IPS-15b (cell line): ENCODE measurements at regions not wholly inside any gene's neighbourhood (a gene's known extent, or its start where the extent isn't known, plus 50 kb on each side); places are given as distances from the start of the nearest gene placed in this dataset.

Source experiments
- H3K27me3 ChIP-seq: one replicate; pipeline ENCODE4 v1.6.1; 2013; ENCODE audit warnings: low read length; ENCODE audit not compliant: control insufficient read depth, insufficient read depth
- H3K36me3 ChIP-seq: one replicate; pipeline ENCODE4 v1.6.1; 2013; ENCODE audit warnings: low read length; ENCODE audit not compliant: control insufficient read depth, insufficient read depth
- H3K4me1 ChIP-seq: one replicate; pipeline ENCODE4 v1.6.1; 2013; ENCODE audit warnings: mild to moderate bottlenecking, low read length; ENCODE audit not compliant: control insufficient read depth, insufficient read depth
- H3K4me3 ChIP-seq: one replicate; pipeline ENCODE4 v1.5.1; 2013; ENCODE audit warnings: low read depth, low read length
- H3K9ac ChIP-seq: one replicate; pipeline ENCODE4 v1.6.1; 2013; ENCODE audit warnings: low read depth, mild to moderate bottlenecking, low read length
- H3K9me3 ChIP-seq: one replicate; pipeline ENCODE4 v1.6.1; 2013; ENCODE audit warnings: mild to moderate bottlenecking, low read length; ENCODE audit not compliant: control insufficient read depth, insufficient read depth

DNA sequence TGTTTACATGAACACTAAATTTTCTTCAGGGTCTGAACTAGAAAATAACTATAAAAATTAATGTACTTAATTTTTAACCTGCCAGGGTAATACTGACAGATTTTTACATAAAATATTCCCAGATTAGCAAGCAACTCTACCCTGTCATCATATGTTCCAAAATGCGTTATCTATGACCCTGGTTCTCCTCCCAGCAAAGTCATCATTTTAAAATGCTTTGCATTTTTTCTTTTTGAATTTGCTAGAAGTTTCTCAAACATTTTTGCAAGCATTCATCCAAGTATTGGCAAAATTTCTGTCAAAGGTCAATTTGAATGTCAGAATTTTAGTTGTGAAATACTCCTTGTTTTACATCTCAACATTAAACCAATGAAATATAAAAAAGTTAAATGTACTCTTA is 144.5 kb upstream of the FTMT start:
- Histone ChIP-seq H3K4me3 (no peak overlapping the region), H3K36me3 (no peaks in the 10 kb centered on the region), H3K27me3 (no peaks in the 10 kb centered on the region), H3K4me1 (no peaks in the 10 kb centered on the region), H3K9me3 (no peaks in the 10 kb centered on the region), H3K9ac (no peak overlapping the region)

DNA sequence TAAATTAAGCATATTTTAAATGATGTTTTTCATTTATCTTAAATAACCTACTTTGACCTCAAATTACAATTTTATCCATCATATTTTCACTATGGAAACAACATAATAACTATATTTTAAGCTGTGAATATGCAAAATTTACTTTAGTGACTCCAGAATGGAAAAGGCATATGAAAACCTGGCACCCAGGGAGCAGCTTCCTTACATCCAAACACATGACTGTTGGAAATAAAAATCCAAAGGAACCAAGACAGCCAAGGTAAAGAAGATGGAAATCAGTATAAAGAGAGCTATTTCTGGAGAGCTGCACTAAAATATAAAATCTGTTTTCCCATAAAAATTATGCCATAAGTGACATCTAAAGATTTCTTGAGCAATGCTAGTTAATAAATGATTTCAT is 140.3 kb upstream of the FTMT start:
- Histone ChIP-seq H3K9ac (no peak overlapping the region), H3K36me3 (no peaks in the 10 kb centered on the region), H3K9me3 (no peaks in the 10 kb centered on the region), H3K27me3 (no peaks in the 10 kb centered on the region), H3K4me3 (no peak overlapping the region), H3K4me1 (no peaks in the 10 kb centered on the region)

DNA sequence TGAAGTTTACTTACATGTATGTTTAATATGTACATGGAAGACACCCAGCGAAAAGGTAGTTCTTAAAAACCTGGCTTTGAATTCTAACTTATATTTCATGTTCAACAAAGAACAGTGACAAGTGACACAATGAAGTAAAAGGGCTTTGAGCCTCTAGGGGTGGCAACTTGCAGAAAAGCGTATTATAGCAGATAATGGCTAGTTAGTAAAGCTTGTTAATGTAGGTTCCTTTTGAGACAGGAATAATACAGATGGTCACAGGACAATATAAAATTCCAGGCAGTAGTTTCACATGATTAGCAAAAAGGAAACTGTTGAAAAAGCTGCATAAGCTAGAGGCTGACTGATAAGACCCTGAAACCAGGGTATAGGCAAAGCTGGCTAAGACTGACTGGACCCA is 132.4 kb upstream of the FTMT start:
- no peaks in the 10 kb centered on the region for H3K27me3 ChIP-seq
- H3K9ac ChIP-seq: no peak overlapping the region
- no peak overlapping the region for H3K4me3 ChIP-seq
- no peaks in the 10 kb centered on the region for H3K4me1 ChIP-seq
- no peaks in the 10 kb centered on the region for H3K9me3 ChIP-seq
- H3K36me3 ChIP-seq: no peaks in the 10 kb centered on the region

DNA sequence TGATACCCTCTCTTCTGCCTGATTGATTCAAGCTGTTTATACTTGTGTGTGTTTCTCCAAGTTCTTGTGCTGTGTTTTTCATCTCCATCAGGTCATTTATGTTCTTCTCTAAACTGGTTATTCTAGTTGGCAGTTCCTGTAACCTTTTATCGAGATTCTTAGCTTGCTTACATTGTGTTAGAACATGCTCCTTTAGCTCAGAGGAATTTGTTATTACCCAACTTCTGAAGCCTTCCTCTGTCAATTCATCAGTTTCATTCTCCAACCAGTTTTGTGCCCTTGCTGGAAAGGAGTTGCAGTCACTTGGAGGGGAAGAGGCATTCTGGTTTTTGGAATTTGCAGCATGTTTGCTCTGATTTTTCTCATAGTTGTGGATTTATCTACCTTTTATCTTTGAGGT is 126.2 kb upstream of the FTMT start:
- no peaks in the 10 kb centered on the region for H3K9me3 ChIP-seq
- H3K9ac ChIP-seq: no peak overlapping the region
- no peaks in the 10 kb centered on the region for H3K4me1 ChIP-seq
- H3K36me3 ChIP-seq: no peaks in the 10 kb centered on the region
- H3K27me3 ChIP-seq: no peaks in the 10 kb centered on the region
- H3K4me3 ChIP-seq: no peak overlapping the region

DNA sequence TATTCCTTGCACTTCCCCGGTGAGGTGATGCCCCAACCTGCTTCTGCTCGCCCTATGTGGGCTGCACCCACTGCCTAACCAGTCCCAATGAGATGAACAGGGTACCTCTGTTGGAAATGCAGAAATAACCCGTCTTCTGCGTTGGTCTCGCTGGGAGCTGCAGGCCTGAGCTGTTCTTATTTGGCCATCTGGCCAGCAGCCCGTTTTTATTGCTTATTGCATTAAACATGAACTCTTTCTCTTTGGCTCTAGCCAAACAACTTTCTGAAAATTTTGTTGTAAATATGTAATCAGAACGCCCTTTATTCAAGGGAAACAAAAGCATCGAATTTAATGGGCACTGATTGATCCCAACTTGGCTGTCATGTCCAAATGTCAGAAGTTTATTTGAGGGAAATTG is 124.7 kb upstream of the FTMT start:
- H3K9me3 ChIP-seq: no peaks in the 10 kb centered on the region
- no peaks in the 10 kb centered on the region for H3K27me3 ChIP-seq
- no peak overlapping the region for H3K9ac ChIP-seq
- H3K4me1 ChIP-seq: no peaks in the 10 kb centered on the region
- no peaks in the 10 kb centered on the region for H3K36me3 ChIP-seq
- no peak overlapping the region for H3K4me3 ChIP-seq

DNA sequence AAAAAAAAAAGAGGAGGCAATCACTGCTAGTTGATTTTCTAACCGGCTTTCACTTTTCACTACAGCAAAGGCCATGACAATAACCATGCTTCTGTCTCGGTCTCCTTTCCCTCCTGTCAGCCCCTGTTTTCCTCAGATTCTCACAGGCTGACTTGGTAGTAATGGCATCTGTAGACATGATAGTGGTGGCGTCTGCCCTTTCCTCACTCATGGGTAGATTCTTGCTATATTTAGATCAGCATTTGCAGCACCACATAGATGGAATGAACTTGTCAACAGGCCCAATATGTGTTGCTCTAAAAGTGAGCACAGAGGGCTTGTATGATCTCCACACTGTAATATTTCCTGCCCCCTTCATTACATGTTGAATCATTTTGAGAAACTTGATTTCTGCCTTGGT is 120.3 kb upstream of the FTMT start:
- H3K9me3 ChIP-seq: no peaks in the 10 kb centered on the region
- H3K9ac ChIP-seq: no peak overlapping the region
- no peaks in the 10 kb centered on the region for H3K36me3 ChIP-seq
- H3K4me3 ChIP-seq: no peak overlapping the region
- H3K4me1 ChIP-seq: no peaks in the 10 kb centered on the region
- no peaks in the 10 kb centered on the region for H3K27me3 ChIP-seq

DNA sequence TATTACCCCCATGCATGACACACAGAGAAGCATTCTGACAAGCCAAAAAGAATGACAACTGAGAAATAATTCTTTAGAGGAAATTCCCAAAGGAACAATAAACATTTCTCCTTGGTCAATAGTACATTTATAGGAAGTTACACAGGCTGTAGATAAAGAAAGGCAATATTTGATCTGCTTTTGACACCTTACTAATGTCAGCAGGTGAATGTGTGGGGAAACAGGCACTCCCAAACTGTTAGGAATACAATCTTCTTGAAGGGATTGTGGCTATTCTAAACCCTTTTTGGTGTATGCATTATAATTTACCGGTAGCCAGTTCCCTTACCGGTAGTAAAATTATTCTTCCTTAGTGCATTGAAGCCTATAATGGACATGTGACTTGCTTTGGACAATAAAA is 116.1 kb upstream of the FTMT start:
- Histone ChIP-seq H3K4me1 (no peaks in the 10 kb centered on the region), H3K27me3 (no peaks in the 10 kb centered on the region), H3K9me3 (no peaks in the 10 kb centered on the region), H3K36me3 (no peaks in the 10 kb centered on the region), H3K9ac (no peak overlapping the region), H3K4me3 (no peak overlapping the region)

DNA sequence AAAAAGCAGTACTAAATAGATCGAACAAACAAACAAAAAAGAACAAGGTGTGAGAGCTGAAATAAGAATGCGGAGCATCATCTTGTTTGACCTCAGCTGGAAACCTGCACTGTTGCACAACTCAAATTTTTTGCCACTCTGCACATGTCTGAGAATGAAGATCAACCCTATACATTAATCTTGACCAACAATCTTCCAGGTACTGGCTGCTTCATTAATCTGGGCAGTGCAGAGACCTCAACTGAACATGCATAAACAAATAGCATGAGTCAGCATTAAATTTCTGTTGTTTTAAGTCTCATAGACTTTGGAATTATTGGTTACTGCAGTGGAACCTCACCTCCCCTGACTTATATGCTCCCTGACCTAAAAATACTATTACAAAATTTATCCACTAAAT is 114.6 kb upstream of the FTMT start:
- no peaks in the 10 kb centered on the region for H3K36me3 ChIP-seq
- H3K27me3 ChIP-seq: no peaks in the 10 kb centered on the region
- H3K9me3 ChIP-seq: no peaks in the 10 kb centered on the region
- H3K4me1 ChIP-seq: no peaks in the 10 kb centered on the region
- H3K9ac ChIP-seq: no peak overlapping the region
- no peak overlapping the region for H3K4me3 ChIP-seq

DNA sequence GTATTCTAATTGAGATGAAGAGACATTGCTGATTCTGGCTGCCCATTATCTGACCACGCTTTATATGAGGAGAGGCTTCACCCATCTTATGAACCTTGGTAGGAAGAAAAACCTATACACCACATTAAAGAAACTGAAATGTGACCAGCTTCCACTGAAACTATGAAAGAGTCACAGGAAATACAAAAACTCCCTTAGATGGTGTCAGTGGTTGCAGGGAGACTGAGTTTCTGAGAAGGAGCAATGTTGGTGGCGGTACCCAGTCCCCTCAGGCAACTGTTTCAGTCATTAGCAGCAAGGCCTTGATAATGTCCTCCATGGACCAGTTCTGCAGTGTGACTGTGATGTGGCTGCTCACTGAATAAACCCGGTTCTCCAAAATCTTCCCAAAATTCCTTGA is 110.5 kb upstream of the FTMT start:
- Histone ChIP-seq H3K9ac (no peak overlapping the region), H3K27me3 (no peaks in the 10 kb centered on the region), H3K4me3 (no peak overlapping the region), H3K4me1 (no peaks in the 10 kb centered on the region), H3K36me3 (no peaks in the 10 kb centered on the region), H3K9me3 (no peaks in the 10 kb centered on the region)

DNA sequence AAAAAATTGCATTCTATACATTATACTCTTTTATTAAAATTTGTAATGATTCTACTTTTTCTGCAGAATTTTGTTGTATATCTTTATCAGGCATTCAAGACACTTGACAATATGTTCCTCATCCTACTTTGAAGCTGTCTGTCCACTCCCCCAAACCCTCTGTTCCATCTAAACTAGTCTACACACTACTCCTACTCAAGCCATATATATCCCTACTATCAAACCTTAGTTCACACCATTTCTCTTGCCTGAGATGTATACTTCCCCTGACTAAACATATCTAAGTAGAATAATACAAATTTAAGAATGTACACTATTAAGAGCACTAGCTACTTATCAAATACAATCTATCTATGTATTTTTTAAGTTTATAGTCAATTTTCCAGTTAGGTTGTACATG is 107.1 kb upstream of the FTMT start:
- H3K4me1 ChIP-seq: no peaks in the 10 kb centered on the region
- no peaks in the 10 kb centered on the region for H3K36me3 ChIP-seq
- H3K4me3 ChIP-seq: no peak overlapping the region
- no peaks in the 10 kb centered on the region for H3K27me3 ChIP-seq
- H3K9ac ChIP-seq: no peak overlapping the region
- no peaks in the 10 kb centered on the region for H3K9me3 ChIP-seq

DNA sequence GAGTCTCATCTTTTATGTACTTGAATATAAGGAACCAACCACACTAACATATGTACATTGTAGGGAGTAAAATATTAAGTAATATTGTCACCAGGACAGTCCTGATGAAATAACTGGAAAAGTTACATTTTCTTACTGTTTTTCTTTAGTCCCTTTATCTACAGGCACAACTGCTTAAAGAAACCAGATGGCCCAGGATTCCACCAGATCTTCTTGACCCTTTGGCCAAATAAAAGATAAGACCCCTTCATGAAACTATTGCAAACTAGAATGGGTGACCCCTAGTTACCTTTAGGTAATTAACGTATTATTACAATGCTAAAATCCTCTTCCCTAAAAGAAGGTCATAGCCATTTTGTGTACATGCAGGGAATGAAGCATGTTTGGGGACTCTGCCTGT is 106.3 kb upstream of the FTMT start:
- no peaks in the 10 kb centered on the region for H3K36me3 ChIP-seq
- no peaks in the 10 kb centered on the region for H3K4me1 ChIP-seq
- no peaks in the 10 kb centered on the region for H3K9me3 ChIP-seq
- H3K4me3 ChIP-seq: no peak overlapping the region
- H3K9ac ChIP-seq: no peak overlapping the region
- H3K27me3 ChIP-seq: no peaks in the 10 kb centered on the region

DNA sequence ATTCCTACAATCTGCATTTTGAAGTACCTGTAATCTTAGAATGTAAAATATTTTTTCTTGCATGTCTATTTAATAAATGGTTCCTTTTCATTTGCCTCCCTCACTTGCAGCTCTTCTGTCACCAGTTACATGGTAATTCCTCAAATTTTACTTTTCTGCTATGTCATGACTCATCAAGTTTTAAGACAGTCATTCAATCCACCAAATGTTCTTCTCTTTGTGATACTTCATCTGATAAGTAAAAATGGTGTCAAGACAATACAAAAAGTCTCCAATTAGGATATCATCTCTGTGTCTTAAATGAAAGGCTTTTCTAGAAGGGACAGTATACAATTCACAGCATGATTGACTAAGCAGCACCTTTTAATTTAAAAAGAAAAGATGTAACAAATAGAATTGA is 104.9 kb upstream of the FTMT start:
- H3K36me3 ChIP-seq: no peaks in the 10 kb centered on the region
- no peak overlapping the region for H3K4me3 ChIP-seq
- H3K9ac ChIP-seq: no peak overlapping the region
- no peaks in the 10 kb centered on the region for H3K9me3 ChIP-seq
- no peaks in the 10 kb centered on the region for H3K4me1 ChIP-seq
- no peaks in the 10 kb centered on the region for H3K27me3 ChIP-seq

DNA sequence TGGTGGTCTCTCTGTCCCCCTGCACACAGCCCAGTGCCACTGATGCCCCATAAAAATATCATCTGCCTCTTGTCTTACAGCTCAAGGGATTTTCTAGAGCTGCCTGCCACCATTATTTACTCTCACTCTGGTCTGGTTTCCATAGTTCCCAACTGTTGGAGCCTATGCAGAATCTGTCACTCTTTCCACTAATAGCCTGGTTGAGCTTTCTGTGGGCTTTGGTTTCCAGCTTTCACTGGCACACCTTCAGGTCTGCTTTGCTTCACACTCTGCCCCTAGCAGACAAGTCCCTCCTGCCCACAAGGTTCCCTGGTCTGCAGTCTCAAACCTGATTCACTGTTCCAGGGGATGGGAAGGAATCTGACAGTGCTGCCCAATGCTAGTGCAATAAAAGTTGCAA is 103.0 kb upstream of the FTMT start:
- H3K9ac ChIP-seq: no peak overlapping the region
- no peak overlapping the region for H3K4me3 ChIP-seq
- H3K4me1 ChIP-seq: no peaks in the 10 kb centered on the region
- no peaks in the 10 kb centered on the region for H3K36me3 ChIP-seq
- H3K9me3 ChIP-seq: no peaks in the 10 kb centered on the region
- H3K27me3 ChIP-seq: no peaks in the 10 kb centered on the region
